ENCODE measurements at regions not wholly inside any gene's neighbourhood (a gene's known extent, or its start where the extent isn't known, plus 50 kb on each side); places are given as distances from the start of the nearest gene placed in this dataset.

DNA sequence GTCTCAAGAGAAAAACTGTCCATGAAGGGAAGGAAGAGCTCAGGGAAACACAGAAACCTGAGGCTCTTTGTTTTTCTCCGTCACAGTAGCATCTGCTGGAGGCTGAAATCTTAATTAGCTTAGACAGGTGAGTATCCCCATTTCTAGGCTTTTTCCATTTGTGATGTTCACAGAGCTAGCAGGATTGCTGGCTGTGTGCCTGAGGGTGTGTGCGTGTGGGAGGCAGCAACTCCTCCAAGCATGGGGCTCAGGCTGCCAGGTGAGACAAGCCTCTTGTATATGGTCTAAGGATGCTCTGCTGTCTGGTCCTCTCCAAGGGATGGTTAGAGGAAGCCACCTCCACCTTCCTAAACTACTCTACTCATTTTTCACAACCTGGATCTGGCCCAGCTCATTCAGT is 569.9 kb downstream of the HS3ST4 start:
- H3K27me3 Mint-ChIP-seq = no peaks in the 10 kb centered on the region
- H3K36me3 ChIP-seq (ENCODE audit: control insufficient read depth, insufficient read depth, low read length) = no peaks in the 10 kb centered on the region
- no peaks in the 10 kb centered on the region for H3K4me1 ChIP-seq (ENCODE audit: control insufficient read depth, insufficient read depth, low read length, poor library complexity, severe bottlenecking)
- H3K36me3 Mint-ChIP-seq = no peaks in the 10 kb centered on the region
- ATAC-seq (ENCODE audit: low read depth in 2 of 2) = no peak
- H3K4me3 Mint-ChIP-seq = no peak overlapping the region
- no peak overlapping the region for H3K27ac ChIP-seq (ENCODE audit: insufficient read depth, low read length, poor library complexity, severe bottlenecking)
- H3K9me3 Mint-ChIP-seq = peaks cover 0 to 3% (median 0%) of the 10 kb centered on the region in 7 donors
- no peaks in the 10 kb centered on the region for H3K27me3 ChIP-seq (ENCODE audit: control insufficient read depth, insufficient read depth, low read length)
- H3K27ac Mint-ChIP-seq = no peak overlapping the region
- H3K9me3 ChIP-seq (ENCODE audit: control insufficient read depth in 2 of 2, low read length in 2 of 2) = no peaks in the 10 kb centered on the region
- H3K4me3 ChIP-seq (ENCODE audit: low read depth, low read length) = no peak overlapping the region
- no peaks in the 10 kb centered on the region for H3K4me1 Mint-ChIP-seq
- no peak for DNase-seq

DNA sequence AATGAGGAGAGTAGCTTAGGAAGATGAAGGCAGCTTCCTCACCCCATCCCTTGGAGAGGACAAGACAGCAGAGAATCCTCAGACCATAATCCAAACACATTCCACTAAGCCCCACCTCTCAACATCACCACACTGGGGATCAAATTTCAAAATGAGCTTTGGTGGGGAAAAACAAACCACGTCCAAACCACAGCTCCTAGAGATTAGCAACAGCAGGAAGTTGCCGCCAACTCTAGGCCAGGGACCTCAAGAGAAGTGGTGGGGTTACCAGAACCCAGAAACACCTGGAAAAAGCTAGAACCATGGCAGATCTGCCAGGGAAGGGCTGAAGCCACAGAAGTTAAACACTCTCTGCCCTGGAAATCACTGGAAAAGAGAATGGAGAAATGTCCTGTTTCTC is 571.6 kb downstream of the HS3ST4 start:
- no peaks in the 10 kb centered on the region for H3K36me3 Mint-ChIP-seq
- Histone ChIP-seq H3K27ac (ENCODE audit: insufficient read depth, low read length, poor library complexity, severe bottlenecking) (no peak overlapping the region), H3K36me3 (ENCODE audit: control insufficient read depth, insufficient read depth, low read length) (no peaks in the 10 kb centered on the region), H3K4me1 (ENCODE audit: control insufficient read depth, insufficient read depth, low read length, poor library complexity, severe bottlenecking) (no peaks in the 10 kb centered on the region), H3K9me3 (ENCODE audit: control insufficient read depth in 2 of 2, low read length in 2 of 2) (no peaks in the 10 kb centered on the region), H3K4me3 (ENCODE audit: low read depth, low read length) (no peak overlapping the region), H3K27me3 (ENCODE audit: control insufficient read depth, insufficient read depth, low read length) (no peaks in the 10 kb centered on the region)
- DNase-seq (no peak), ATAC-seq (ENCODE audit: low read depth in 2 of 2) (no peak)
- no peak overlapping the region for H3K4me3 Mint-ChIP-seq
- no peak overlapping the region for H3K27ac Mint-ChIP-seq
- no peaks in the 10 kb centered on the region for H3K27me3 Mint-ChIP-seq
- H3K4me1 Mint-ChIP-seq = no peaks in the 10 kb centered on the region
- H3K9me3 Mint-ChIP-seq = peaks cover 0 to 3% (median 0%) of the 10 kb centered on the region in 7 donors

DNA sequence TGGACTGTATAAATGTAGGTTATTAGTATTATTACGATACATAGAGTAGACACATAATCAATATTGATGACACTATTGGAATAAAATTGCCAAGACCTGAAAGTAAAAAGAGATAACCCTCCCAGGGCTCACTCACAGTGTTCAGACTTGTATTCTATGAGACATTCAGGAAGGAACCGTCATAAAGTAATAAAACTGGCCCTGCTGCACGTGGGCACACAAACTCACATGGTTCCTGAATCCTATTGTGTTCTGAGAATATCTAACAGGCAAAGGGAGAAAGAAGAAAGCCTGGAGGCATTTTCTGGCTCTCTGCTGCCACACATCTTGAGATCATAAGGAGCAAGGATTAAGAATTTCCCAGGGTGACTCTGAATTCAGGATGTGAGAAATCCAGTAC is 575.9 kb downstream of the HS3ST4 start:
- H3K27ac Mint-ChIP-seq = no peak overlapping the region
- Histone ChIP-seq H3K4me1 (ENCODE audit: control insufficient read depth, insufficient read depth, low read length, poor library complexity, severe bottlenecking) (no peaks in the 10 kb centered on the region), H3K36me3 (ENCODE audit: control insufficient read depth, insufficient read depth, low read length) (no peaks in the 10 kb centered on the region), H3K27ac (ENCODE audit: insufficient read depth, low read length, poor library complexity, severe bottlenecking) (no peak overlapping the region), H3K27me3 (ENCODE audit: control insufficient read depth, insufficient read depth, low read length) (no peaks in the 10 kb centered on the region), H3K9me3 (ENCODE audit: control insufficient read depth in 2 of 2, low read length in 2 of 2) (no peaks in the 10 kb centered on the region), H3K4me3 (ENCODE audit: low read depth, low read length) (no peak overlapping the region)
- ATAC-seq (ENCODE audit: low read depth in 2 of 2) = no peak
- DNase-seq = no peak
- H3K36me3 Mint-ChIP-seq = no peaks in the 10 kb centered on the region
- H3K27me3 Mint-ChIP-seq = no peaks in the 10 kb centered on the region
- peaks cover 0 to 3% (median 0%) of the 10 kb centered on the region in 7 donors for H3K9me3 Mint-ChIP-seq
- H3K4me3 Mint-ChIP-seq = no peak overlapping the region
- no peaks in the 10 kb centered on the region for H3K4me1 Mint-ChIP-seq

DNA sequence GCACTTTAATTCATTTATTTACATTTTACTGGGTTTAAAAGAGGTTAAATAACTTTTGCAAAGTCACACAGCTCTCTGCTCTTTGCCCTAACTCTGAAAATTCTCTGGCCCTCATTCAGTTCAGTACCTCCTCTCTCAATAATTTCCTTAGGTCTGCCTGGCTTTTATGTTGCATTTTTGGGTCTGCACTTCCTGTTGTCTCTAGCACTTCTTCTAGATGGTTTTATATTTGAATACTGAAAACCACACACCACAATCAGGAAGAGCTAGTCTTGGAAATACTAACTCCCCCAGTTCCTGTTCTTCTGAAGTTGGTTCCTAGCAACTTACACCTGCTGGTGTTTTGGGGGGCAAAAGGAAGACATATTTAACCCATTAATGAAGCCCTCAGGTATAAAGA is 577.9 kb downstream of the HS3ST4 start:
- H3K4me1 ChIP-seq (ENCODE audit: control insufficient read depth, insufficient read depth, low read length, poor library complexity, severe bottlenecking) = no peaks in the 10 kb centered on the region
- no peaks in the 10 kb centered on the region for H3K36me3 ChIP-seq (ENCODE audit: control insufficient read depth, insufficient read depth, low read length)
- no peak for ATAC-seq (ENCODE audit: low read depth in 2 of 2)
- H3K4me3 Mint-ChIP-seq = no peak overlapping the region
- H3K27me3 ChIP-seq (ENCODE audit: control insufficient read depth, insufficient read depth, low read length) = no peaks in the 10 kb centered on the region
- H3K27ac ChIP-seq (ENCODE audit: insufficient read depth, low read length, poor library complexity, severe bottlenecking) = no peak overlapping the region
- H3K9me3 ChIP-seq (ENCODE audit: control insufficient read depth in 2 of 2, low read length in 2 of 2) = no peaks in the 10 kb centered on the region
- H3K9me3 Mint-ChIP-seq = peaks cover 0 to 3% (median 0%) of the 10 kb centered on the region in 7 donors
- DNase-seq = no peak
- H3K4me1 Mint-ChIP-seq = no peaks in the 10 kb centered on the region
- H3K4me3 ChIP-seq (ENCODE audit: low read depth, low read length) = no peak overlapping the region
- no peak overlapping the region for H3K27ac Mint-ChIP-seq
- no peaks in the 10 kb centered on the region for H3K27me3 Mint-ChIP-seq
- no peaks in the 10 kb centered on the region for H3K36me3 Mint-ChIP-seq

DNA sequence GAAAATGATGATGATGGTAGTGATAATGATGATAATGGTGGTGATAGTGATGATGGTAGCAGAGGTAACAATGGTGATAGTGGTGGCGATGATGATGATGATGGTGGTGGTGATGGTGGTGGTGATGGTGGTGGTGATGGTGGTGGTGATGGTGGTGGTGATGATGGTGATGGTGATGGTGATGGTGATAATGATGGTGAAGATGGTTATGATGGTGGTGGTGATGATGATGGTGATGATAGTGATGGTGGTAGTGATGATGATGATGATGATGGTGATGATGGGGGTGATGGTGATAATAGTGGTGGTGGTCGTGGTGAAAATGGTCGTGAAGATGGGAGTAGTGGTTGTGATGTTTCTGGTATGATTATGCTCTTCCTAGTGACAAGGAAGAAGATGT is 581.8 kb downstream of the HS3ST4 start:
- H3K9me3 ChIP-seq (ENCODE audit: control insufficient read depth in 2 of 2, low read length in 2 of 2) = no peaks in the 10 kb centered on the region
- no peak overlapping the region for H3K4me3 ChIP-seq (ENCODE audit: low read depth, low read length)
- no peak for ATAC-seq (ENCODE audit: low read depth in 2 of 2)
- no peaks in the 10 kb centered on the region for H3K27me3 ChIP-seq (ENCODE audit: control insufficient read depth, insufficient read depth, low read length)
- Mint-ChIP-seq H3K27ac (no peak overlapping the region), H3K9me3 (peaks cover 0 to 5% (median 2%) of the 10 kb centered on the region in 7 donors), H3K4me3 (no peak overlapping the region), H3K36me3 (no peaks in the 10 kb centered on the region), H3K27me3 (no peaks in the 10 kb centered on the region), H3K4me1 (no peaks in the 10 kb centered on the region)
- no peak overlapping the region for H3K27ac ChIP-seq (ENCODE audit: insufficient read depth, low read length, poor library complexity, severe bottlenecking)
- DNase-seq = no peak
- no peaks in the 10 kb centered on the region for H3K36me3 ChIP-seq (ENCODE audit: control insufficient read depth, insufficient read depth, low read length)
- no peaks in the 10 kb centered on the region for H3K4me1 ChIP-seq (ENCODE audit: control insufficient read depth, insufficient read depth, low read length, poor library complexity, severe bottlenecking)

DNA sequence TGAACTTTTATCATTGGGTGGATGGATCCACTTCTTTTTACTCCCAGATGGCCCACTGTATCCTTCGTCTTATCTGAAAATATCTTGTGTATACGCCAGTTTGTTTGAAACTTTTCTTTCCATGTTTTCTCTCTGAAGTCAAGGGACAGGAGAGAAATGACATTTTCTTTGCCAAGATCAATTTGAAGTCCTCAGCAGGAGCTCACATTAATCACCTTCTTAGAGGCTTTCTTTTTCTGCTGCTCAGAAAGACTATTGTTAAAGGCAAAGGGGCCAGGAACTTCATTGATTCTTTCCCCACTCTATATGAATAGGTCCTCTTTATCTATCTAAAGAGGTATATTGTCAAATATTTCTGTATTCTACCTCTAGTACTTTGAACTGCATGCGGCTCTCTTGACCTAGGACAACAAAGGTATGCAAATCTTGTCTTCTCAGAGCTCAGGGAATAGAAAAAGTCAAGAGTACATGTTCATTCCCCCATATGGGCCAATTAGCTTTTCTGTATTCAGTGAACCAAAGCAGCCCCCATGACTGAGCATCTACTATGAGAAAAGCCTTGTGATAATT is 583.3 kb downstream of the HS3ST4 start:
- Histone ChIP-seq H3K4me1 (ENCODE audit: control insufficient read depth, insufficient read depth, low read length, poor library complexity, severe bottlenecking) (no peaks in the 10 kb centered on the region), H3K27ac (ENCODE audit: insufficient read depth, low read length, poor library complexity, severe bottlenecking) (no peak overlapping the region), H3K27me3 (ENCODE audit: control insufficient read depth, insufficient read depth, low read length) (no peaks in the 10 kb centered on the region), H3K9me3 (ENCODE audit: control insufficient read depth in 2 of 2, low read length in 2 of 2) (no peaks in the 10 kb centered on the region), H3K36me3 (ENCODE audit: control insufficient read depth, insufficient read depth, low read length) (no peaks in the 10 kb centered on the region), H3K4me3 (ENCODE audit: low read depth, low read length) (no peak overlapping the region)
- no peaks in the 10 kb centered on the region for H3K36me3 Mint-ChIP-seq
- H3K9me3 Mint-ChIP-seq = peaks cover 0 to 5% (median 2%) of the 10 kb centered on the region in 7 donors
- no peak for DNase-seq
- no peak overlapping the region for H3K4me3 Mint-ChIP-seq
- no peak for ATAC-seq (ENCODE audit: low read depth in 2 of 2)
- H3K27ac Mint-ChIP-seq = no peak overlapping the region
- H3K27me3 Mint-ChIP-seq = no peaks in the 10 kb centered on the region
- H3K4me1 Mint-ChIP-seq = no peaks in the 10 kb centered on the region

DNA sequence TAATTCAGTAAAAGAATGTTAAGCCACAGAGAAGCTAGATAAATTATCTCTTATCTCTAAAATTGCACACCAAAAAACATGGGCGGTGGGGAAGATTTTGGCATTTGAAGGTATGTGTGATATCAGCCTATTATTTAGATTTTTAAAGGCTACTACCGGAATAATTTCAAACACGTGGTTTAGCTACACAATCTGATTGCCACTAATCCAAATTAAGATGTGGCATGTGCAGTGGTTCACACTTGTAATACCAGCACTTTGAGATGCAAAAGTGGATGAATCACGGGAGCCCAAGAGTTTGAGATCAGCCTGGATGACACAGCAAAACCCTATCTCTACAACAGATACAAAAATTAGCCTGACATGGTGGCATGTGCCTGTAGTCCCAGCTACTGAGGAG is 584.5 kb downstream of the HS3ST4 start:
- no peak overlapping the region for H3K4me3 Mint-ChIP-seq
- no peaks in the 10 kb centered on the region for H3K27me3 Mint-ChIP-seq

DNA sequence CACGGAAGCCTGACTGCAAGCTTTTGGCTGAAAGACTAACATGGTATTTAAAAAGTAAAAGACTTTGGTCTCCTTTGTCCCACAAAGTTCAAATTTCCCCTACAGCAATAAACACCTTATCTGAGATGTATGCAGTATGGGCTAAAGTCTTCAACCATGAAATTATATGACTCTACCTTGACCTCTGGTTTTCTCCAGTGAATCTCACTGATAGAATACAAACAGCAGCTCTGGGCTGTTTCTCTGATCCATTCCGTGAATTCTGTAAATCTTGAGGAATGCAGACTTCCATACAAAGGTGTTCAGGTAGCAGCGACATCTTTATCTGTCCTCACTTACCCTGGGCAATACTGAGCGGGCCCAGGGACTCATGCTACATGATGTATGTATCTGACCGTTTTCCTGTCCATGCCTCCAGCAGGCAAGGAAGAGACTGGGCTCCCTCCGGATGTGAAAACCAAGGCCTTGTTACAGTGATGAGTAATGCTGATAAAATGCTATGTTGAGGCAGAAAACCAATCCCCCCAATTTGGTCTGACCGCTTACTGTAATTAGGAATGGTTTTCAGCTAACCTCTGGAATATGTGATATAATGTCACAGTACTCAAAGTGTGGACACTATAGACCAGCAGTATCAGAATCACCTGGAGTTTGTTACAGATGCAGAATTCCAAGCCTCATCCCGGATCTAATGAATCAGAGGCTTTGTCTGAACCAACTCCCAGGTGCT is 589.8 kb downstream of the HS3ST4 start:
- DNase-seq = no peak
- Histone ChIP-seq H3K27ac (ENCODE audit: insufficient read depth, low read length, poor library complexity, severe bottlenecking) (no peak overlapping the region), H3K36me3 (ENCODE audit: control insufficient read depth, insufficient read depth, low read length) (no peaks in the 10 kb centered on the region), H3K9me3 (ENCODE audit: control insufficient read depth in 2 of 2, low read length in 2 of 2) (no peaks in the 10 kb centered on the region), H3K4me3 (ENCODE audit: low read depth, low read length) (no peak overlapping the region), H3K27me3 (ENCODE audit: control insufficient read depth, insufficient read depth, low read length) (no peaks in the 10 kb centered on the region), H3K4me1 (ENCODE audit: control insufficient read depth, insufficient read depth, low read length, poor library complexity, severe bottlenecking) (no peaks in the 10 kb centered on the region)
- peaks cover 0 to 4% (median 3%) of the 10 kb centered on the region in 7 donors for H3K9me3 Mint-ChIP-seq
- no peak overlapping the region for H3K27ac Mint-ChIP-seq
- no peaks in the 10 kb centered on the region for H3K4me1 Mint-ChIP-seq
- H3K27me3 Mint-ChIP-seq = peaks cover 9% of the 10 kb centered on the region
- ATAC-seq (ENCODE audit: low read depth in 2 of 2) = no peak
- no peak overlapping the region for H3K4me3 Mint-ChIP-seq
- no peaks in the 10 kb centered on the region for H3K36me3 Mint-ChIP-seq

More for the DNA sequence above, 584.5 kb downstream of the HS3ST4 start:
- Mint-ChIP-seq H3K36me3 (no peaks in the 10 kb centered on the region), H3K27ac (no peak overlapping the region), H3K4me1 (no peaks in the 10 kb centered on the region), H3K9me3 (peaks cover 0 to 5% (median 4%) of the 10 kb centered on the region in 7 donors)
- no peak overlapping the region for H3K27ac ChIP-seq (ENCODE audit: insufficient read depth, low read length, poor library complexity, severe bottlenecking)
- no peaks in the 10 kb centered on the region for H3K36me3 ChIP-seq (ENCODE audit: control insufficient read depth, insufficient read depth, low read length)
- no peaks in the 10 kb centered on the region for H3K27me3 ChIP-seq (ENCODE audit: control insufficient read depth, insufficient read depth, low read length)
- no peak for ATAC-seq (ENCODE audit: low read depth in 2 of 2)
- no peaks in the 10 kb centered on the region for H3K9me3 ChIP-seq (ENCODE audit: control insufficient read depth in 2 of 2, low read length in 2 of 2)
- DNase-seq = no peak
- no peaks in the 10 kb centered on the region for H3K4me1 ChIP-seq (ENCODE audit: control insufficient read depth, insufficient read depth, low read length, poor library complexity, severe bottlenecking)
- no peak overlapping the region for H3K4me3 ChIP-seq (ENCODE audit: low read depth, low read length)
